Heart left ventricle (tissue), 13 donors: ENCODE measurements at regions not wholly inside any gene's neighbourhood (a gene's known extent, or its start where the extent isn't known, plus 50 kb on each side); places are given as distances from the start of the nearest gene placed in this dataset.

Source experiments
- POLR2A ChIP-seq, 2 donors: fragments of 450-650 bp; IDR thresholded peaks; one replicate each; pipeline ENCODE4 v1.6.1; 2017; ENCODE audit warnings: antibody characterized with exemption in 2 of 2, mild to moderate bottlenecking in 2 of 2, moderate library complexity in 2 of 2
- TF ChIP-seq, protein P1 (sequence below), 12 donors: fragments of 200-600 bp; sonication (generic) in 4 of 12; IDR thresholded peaks; one replicate each; pipeline versions ENCODE4 v1.5.0 to v1.8.0; 2018 to 2022; ENCODE audit warnings: antibody characterized with exemption in 12 of 12, mild to moderate bottlenecking in 5 of 12
- donor health status: ischemic (EF 13 %, LVEDD 7.1; RV severe dilation, severe dysfunction).
- donor health status: DM: no; HTN: yes; CAD: no.
- donor health status: DM: no; HTN: no; CAD: no.
- donor health status: ischemic (EF 25% LVEDD 6.9; RV normal size, moderate dysfunction).
- donor health status: ischemic (EF 25% LVEDD 5.7; RV mildly dilated, moderate dysfunction).
- donor health status: ischemic (EF 35%, LVEDD 5.7; RV mildly dilated, moderate dysfunction).
- donor health status: nonischemic (EF 11% LVEDD 7.7; RV severe dilation, severe dysfunction).
- donor health status: DM: yes; HTN: yes; CAD: no.
- donor health status: PGD.
- donor health status: ischemic (EF 29% LVEDD 5.4; RV normal size, mild dysfunction).
- donor health status: nonischemic (EF 23%, LVEDD 6.1; RV moderate dilation, normal function).

DNA sequence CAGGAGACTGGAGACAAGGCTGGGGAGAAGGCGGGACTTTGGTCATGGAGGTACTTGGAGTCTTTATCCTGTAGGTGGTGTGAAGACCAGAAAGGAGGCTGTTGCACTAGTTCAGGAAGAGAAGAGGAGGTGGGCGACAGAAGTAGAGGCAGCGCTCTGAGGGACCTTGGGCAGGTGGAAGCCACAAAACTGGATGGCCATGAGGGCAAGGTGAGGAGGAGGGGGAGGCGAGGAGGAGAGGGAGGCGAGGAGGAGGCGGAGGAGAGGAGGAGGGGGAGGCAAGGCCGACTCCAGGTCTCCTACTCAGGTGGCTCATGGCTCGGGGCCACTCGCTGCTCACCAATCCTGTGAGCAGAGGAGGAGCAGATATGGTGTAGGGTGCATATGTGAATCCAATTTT is 125.6 kb downstream of the RPLP1 start:
- TF ChIP-seq, protein P1, sequence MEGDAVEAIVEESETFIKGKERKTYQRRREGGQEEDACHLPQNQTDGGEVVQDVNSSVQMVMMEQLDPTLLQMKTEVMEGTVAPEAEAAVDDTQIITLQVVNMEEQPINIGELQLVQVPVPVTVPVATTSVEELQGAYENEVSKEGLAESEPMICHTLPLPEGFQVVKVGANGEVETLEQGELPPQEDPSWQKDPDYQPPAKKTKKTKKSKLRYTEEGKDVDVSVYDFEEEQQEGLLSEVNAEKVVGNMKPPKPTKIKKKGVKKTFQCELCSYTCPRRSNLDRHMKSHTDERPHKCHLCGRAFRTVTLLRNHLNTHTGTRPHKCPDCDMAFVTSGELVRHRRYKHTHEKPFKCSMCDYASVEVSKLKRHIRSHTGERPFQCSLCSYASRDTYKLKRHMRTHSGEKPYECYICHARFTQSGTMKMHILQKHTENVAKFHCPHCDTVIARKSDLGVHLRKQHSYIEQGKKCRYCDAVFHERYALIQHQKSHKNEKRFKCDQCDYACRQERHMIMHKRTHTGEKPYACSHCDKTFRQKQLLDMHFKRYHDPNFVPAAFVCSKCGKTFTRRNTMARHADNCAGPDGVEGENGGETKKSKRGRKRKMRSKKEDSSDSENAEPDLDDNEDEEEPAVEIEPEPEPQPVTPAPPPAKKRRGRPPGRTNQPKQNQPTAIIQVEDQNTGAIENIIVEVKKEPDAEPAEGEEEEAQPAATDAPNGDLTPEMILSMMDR (IDR thresholded peaks at IDR 0.05) = no peak
- TF ChIP-seq POLR2A (IDR thresholded peaks at IDR 0.05) = no peak
